ENCODE measurements at regions not wholly inside any gene's neighbourhood (a gene's known extent, or its start where the extent isn't known, plus 50 kb on each side); places are given as distances from the start of the nearest gene placed in this dataset.

DNA sequence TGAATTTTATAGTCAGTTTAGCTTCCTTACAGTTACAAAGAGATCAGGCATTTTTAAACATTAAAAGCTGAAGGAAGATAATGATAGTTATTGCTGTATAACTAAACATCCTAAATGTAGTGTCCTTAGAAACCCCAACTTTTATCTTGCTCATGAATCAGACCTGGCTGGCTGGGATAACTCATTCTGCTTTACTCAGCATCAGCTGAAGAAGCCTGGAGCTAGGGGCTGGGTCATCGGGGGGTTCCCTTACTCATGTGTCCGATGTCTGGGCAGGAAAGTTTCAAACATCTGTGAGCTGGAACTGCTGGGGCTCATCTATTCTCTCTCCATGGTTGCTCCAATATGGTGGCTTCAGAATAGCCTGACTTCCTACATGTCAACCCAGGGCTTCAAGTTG lies 113.9 kb downstream of the MTNR1A start:
- TF ChIP-seq POLR2A (IDR thresholded peaks at IDR 0.05) = no peak
- TF ChIP-seq, protein P1, sequence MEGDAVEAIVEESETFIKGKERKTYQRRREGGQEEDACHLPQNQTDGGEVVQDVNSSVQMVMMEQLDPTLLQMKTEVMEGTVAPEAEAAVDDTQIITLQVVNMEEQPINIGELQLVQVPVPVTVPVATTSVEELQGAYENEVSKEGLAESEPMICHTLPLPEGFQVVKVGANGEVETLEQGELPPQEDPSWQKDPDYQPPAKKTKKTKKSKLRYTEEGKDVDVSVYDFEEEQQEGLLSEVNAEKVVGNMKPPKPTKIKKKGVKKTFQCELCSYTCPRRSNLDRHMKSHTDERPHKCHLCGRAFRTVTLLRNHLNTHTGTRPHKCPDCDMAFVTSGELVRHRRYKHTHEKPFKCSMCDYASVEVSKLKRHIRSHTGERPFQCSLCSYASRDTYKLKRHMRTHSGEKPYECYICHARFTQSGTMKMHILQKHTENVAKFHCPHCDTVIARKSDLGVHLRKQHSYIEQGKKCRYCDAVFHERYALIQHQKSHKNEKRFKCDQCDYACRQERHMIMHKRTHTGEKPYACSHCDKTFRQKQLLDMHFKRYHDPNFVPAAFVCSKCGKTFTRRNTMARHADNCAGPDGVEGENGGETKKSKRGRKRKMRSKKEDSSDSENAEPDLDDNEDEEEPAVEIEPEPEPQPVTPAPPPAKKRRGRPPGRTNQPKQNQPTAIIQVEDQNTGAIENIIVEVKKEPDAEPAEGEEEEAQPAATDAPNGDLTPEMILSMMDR (IDR thresholded peaks at IDR 0.05) = no peak

All from esophagus squamous epithelium (tissue), 4 donors.